ENCODE measurements at regions not wholly inside any gene's neighbourhood (a gene's known extent, or its start where the extent isn't known, plus 50 kb on each side); places are given as distances from the start of the nearest gene placed in this dataset.

- peak; percentile 20 for DNase-seq
Measured at GRCh38 chr4:30605616-30606190, 114.5 kb upstream of the PCDH7 start.

DNA sequence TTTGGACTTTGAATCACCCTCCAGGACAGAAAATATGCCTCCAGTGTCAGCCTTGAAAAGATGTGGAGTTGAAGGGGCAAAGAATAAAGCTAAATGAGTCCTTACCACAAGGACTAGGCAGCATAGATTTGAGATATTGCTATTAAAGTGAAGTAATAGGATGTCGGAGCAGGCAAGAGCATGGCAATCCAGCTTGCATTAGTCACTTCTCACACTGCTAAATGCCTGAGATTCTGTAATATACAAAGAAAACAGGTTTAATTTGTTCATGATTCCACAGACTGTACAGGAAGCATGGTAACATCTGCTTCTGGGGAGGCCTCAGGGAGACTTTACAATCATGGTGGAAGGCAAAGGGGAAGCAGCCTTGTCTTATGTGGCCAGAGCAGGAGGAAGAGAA, 109.8 kb upstream of the PCDH7 start:
- DNase-seq, result peak; percentile 15

- no peak for DNase-seq
Measured at GRCh38 chr4:30614771-30615170, 105.4 kb upstream of the PCDH7 start.

DNA sequence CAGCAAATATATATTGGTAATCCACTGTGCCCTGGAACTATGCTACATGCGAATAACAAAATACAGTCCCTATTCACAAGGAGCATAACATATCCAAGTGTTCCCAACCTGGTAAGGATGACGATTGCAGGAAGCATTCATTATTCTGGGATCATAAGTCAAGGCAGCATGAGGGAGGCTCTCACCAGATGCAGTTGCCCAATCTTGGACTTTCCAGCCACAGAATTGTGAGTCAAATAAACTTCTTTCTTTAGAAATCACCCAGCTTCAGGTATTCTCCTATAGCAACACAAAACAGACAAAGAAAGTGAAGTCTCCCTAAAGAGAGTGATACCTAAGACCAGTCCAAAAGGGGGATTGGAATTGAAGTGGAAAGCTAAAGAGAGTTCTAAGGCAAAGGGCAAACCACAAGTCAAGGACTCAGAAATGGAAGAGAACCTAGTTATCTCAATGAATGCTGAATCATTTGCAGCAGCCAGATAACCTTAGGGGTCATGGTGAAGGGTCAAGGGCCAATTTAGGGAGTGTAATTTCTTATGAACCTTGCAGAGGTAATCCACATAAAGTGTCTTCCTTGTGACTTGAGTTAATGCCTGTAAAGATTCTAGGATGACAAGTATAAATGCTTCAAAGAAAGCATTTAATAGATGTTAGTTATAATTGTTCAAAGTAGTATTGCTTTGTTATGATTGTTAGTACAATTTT, 103.1 kb upstream of the PCDH7 start:
- DNase-seq, result no peak

- DNase-seq, result no peak
Measured at GRCh38 chr4:30617836-30618235, 102.3 kb upstream of the PCDH7 start.

GRCh38 chr4:30619679-30620078, 100.5 kb upstream of the PCDH7 start:
- no peak for DNase-seq

DNA sequence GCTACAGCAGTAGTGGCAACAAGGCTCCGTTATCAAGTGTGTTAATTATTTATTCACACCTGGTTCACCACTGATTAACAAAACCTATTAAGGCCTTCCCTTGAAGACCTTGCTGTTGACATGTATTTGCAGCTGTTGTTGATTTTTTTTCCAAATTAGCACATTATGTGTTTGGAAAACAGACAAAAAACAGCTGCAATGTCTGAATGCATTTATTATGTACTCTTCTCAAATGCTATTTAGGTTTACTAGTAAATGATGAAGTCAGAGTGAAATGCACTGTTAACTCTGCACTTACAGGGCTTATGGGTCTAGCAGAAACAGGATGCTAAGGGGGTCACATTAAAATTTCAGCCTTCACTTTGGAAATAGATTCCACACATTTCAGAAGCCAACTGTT, 99.5 kb upstream of the PCDH7 start:
- no peak for DNase-seq

- DNase-seq, result no peak
Measured at GRCh38 chr4:30630431-30630830, 89.7 kb upstream of the PCDH7 start.

- DNase-seq, result no peak
Measured at GRCh38 chr4:30632751-30633150, 87.4 kb upstream of the PCDH7 start.

GRCh38 chr4:30641345-30641744, 78.8 kb upstream of the PCDH7 start:
- DNase-seq, result no peak

- no peak for DNase-seq
Measured at GRCh38 chr4:30642567-30642966, 77.6 kb upstream of the PCDH7 start.

- DNase-seq, result no peak
Measured at GRCh38 chr4:30653291-30653690, 66.9 kb upstream of the PCDH7 start.

- DNase-seq, result no peak
Measured at GRCh38 chr4:30656828-30657227, 63.3 kb upstream of the PCDH7 start.

- DNase-seq, result no peak
Measured at GRCh38 chr4:30667919-30668318, 52.2 kb upstream of the PCDH7 start.

DNA sequence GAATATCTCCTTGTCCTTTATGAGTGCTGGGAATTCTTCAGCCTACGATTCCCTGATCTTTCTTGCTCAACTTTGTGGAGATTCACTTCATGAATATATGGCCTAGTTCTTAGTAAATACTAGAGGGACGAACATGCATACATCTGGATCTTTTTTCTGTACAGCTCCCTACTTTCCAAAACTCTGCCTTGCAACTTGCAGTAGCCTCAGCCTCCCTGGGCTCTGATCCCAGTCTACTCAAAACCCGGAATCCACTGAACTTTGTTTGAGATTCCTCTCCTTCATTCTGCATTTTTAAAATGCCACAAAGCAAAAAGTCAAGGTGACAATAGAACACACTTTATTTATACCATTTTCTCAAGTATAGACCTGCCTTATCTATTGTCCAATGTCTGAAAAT, 50.0 kb upstream of the PCDH7 start:
- no peak for DNase-seq

Measured in fibroblast of skin of back (primary cell).